ENCODE measurements at regions not wholly inside any gene's neighbourhood (a gene's known extent, or its start where the extent isn't known, plus 50 kb on each side); places are given as distances from the start of the nearest gene placed in this dataset.

DNA sequence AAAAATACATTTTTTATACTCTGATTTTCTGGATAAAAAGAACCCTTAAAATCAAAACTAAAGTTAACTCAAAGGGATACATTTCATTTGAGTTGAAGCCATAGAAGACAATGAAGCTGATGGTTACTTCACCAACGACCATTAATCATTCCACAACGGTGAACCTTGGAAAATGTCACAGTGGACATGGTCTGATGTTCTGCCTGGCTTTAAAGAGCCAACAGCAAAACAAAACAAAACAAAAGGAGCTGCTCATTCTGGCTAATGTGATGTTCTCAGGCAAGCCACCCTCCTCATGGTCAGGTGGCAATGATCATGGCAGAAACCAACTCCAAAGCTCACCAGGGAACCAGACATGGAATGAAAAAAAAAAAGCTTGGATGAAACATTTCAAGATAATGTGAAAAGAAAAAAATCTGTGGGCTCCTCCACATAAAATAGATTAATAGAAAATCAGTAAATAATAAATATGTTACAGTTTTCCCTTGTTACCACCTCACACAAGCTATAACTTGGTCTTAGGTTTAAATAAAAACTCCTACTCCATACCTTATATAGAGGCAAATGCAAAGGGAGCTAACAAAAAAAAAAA, 90.1 kb upstream of the SERTAD2 start:
- TF ChIP-seq, protein P1, sequence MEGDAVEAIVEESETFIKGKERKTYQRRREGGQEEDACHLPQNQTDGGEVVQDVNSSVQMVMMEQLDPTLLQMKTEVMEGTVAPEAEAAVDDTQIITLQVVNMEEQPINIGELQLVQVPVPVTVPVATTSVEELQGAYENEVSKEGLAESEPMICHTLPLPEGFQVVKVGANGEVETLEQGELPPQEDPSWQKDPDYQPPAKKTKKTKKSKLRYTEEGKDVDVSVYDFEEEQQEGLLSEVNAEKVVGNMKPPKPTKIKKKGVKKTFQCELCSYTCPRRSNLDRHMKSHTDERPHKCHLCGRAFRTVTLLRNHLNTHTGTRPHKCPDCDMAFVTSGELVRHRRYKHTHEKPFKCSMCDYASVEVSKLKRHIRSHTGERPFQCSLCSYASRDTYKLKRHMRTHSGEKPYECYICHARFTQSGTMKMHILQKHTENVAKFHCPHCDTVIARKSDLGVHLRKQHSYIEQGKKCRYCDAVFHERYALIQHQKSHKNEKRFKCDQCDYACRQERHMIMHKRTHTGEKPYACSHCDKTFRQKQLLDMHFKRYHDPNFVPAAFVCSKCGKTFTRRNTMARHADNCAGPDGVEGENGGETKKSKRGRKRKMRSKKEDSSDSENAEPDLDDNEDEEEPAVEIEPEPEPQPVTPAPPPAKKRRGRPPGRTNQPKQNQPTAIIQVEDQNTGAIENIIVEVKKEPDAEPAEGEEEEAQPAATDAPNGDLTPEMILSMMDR (IDR thresholded peaks at IDR 0.05) = no peak
- no peak for TF ChIP-seq POLR2A (IDR thresholded peaks at IDR 0.05)

Data from right lobe of liver (tissue), 4 donors.